Cerebellar nuclear complex (tissue), 1 donor: ENCODE measurements at regions not wholly inside any gene's neighbourhood (a gene's known extent, or its start where the extent isn't known, plus 50 kb on each side); places are given as distances from the start of the nearest gene placed in this dataset.
"Not testable (repeated sequence)": the region's sequence is repeated elsewhere in the genome, so short reads cannot be mapped to it uniquely, and the experiment has no call there.

Source experiments
- DNase-seq, 2 experiments: peaks; one replicate each; lab custom pipeline; 2025; lab: John Stamatoyannopoulos, UW

- DNase-seq, result no peak
Measured at GRCh38 chr3:168976969-168977368, 686.5 kb downstream of the MECOM start.

GRCh38 chr3:168975576-168975975, 687.9 kb downstream of the MECOM start:
- DNase-seq, result no peak

- DNase-seq, result no peak
Measured at GRCh38 chr3:168974617-168975403, 688.7 kb downstream of the MECOM start.

GRCh38 chr3:168973897-168974296, 689.6 kb downstream of the MECOM start:
- no peak for DNase-seq

GRCh38 chr3:168973206-168973605, 690.3 kb downstream of the MECOM start:
- DNase-seq, result no peak

GRCh38 chr3:168968609-168969008, 694.9 kb downstream of the MECOM start:
- DNase-seq, result no peak

- no peak for DNase-seq
Measured at GRCh38 chr3:168964736-168965135, 698.8 kb downstream of the MECOM start.

GRCh38 chr3:168961271-168961670, 702.2 kb downstream of the MECOM start:
- no peak for DNase-seq

GRCh38 chr3:168959731-168960130, 703.8 kb downstream of the MECOM start:
- no peak for DNase-seq

GRCh38 chr3:168958466-168958865, 705.0 kb downstream of the MECOM start:
- no peak for DNase-seq

GRCh38 chr3:168956076-168956475, 707.4 kb downstream of the MECOM start:
- no peak for DNase-seq

GRCh38 chr3:168952551-168952950, 711.0 kb downstream of the MECOM start:
- DNase-seq, result no peak

GRCh38 chr3:168951884-168952283, 711.6 kb downstream of the MECOM start:
- DNase-seq, result no peak

GRCh38 chr3:168951368-168951767, 712.1 kb downstream of the MECOM start:
- DNase-seq, result no peak

GRCh38 chr3:168950622-168951021, 712.9 kb downstream of the MECOM start:
- DNase-seq, result no peak

- no peak for DNase-seq
Measured at GRCh38 chr3:168939651-168940238, 723.8 kb downstream of the MECOM start.

- DNase-seq, result no peak
Measured at GRCh38 chr3:168933614-168934013, 729.9 kb downstream of the MECOM start.

- DNase-seq, result not testable (repeated sequence)
Measured at GRCh38 chr3:168929997-168930396, 733.5 kb downstream of the MECOM start.

GRCh38 chr3:168926426-168926825, 737.1 kb downstream of the MECOM start:
- DNase-seq, result no peak

GRCh38 chr3:168925568-168925967, 737.9 kb downstream of the MECOM start:
- DNase-seq, result no peak

- DNase-seq, result no peak
Measured at GRCh38 chr3:168914662-168915061, 748.9 kb downstream of the MECOM start.

GRCh38 chr3:168909260-168909659, 754.3 kb downstream of the MECOM start:
- no peak for DNase-seq

- no peak for DNase-seq
Measured at GRCh38 chr3:168895419-168895818, 768.1 kb downstream of the MECOM start.

- no peak for DNase-seq
Measured at GRCh38 chr3:168894214-168894613, 769.3 kb downstream of the MECOM start.
